BJ (cell line): ENCODE measurements at regions not wholly inside any gene's neighbourhood (a gene's known extent, or its start where the extent isn't known, plus 50 kb on each side); places are given as distances from the start of the nearest gene placed in this dataset.

Source experiments
- CTCF ChIA-PET: fragments of 350-600 bp; formaldehyde crosslinking; extraction: SDS; loops from one replicate; lab custom pipeline; 2021; ENCODE audit warnings: antibody characterized with exemption, inconsistent platforms; lab: Yijun Ruan, JAX
- POLR2A ChIA-PET: fragments of 300-600 bp; sonication (Branson Sonifier 250); formaldehyde crosslinking; extraction: SDS; loops from one replicate; lab custom pipeline; 2021; ENCODE audit warnings: antibody characterized with exemption; lab: Charles Lee
- DNase-seq: peaks from one replicate; pipeline ENCODE4 v3.0.0-alpha.2; 2011; ENCODE audit warnings: low read depth
- H3K27me3 ChIP-seq: 2 replicates; pipeline ENCODE4 v1.6.0; 2011; ENCODE audit warnings: low read length; ENCODE audit not compliant: control insufficient read depth, insufficient read depth
- H3K36me3 ChIP-seq: 2 replicates; pipeline ENCODE4 v1.5.1; 2011; ENCODE audit warnings: low read length; ENCODE audit not compliant: control insufficient read depth, insufficient read depth
- H3K4me3 ChIP-seq: 2 replicates; pipeline ENCODE4 v1.5.1; 2011; ENCODE audit warnings: low read depth, mild to moderate bottlenecking, control low read depth, low read length
- CTCF ChIP-seq: IDR thresholded peaks from 2 replicates; pipeline ENCODE4 v1.5.1; 2011; ENCODE audit warnings: low read depth, mild to moderate bottlenecking, control low read depth, inconsistent platforms, low read length, moderate library complexity; ENCODE audit not compliant: insufficient read depth

GRCh38 chr13:77480066-77480465, 55.4 kb upstream of the SCEL start:
- CTCF ChIA-PET = interaction anchor here (0.6 to 2.3 kb wide), 5 partner anchors 13 to 372 kb away, joined by 3 to 11 read pairs (median 5); no protein-coding TSS in a partner anchor
- POLR2A ChIA-PET = no interaction called here
- Histone ChIP-seq H3K27me3 (no peaks in the 10 kb centered on the region; the same call in 1 of the 2 replicates), H3K4me3 (no peak overlapping the region), H3K36me3 (no peaks in the 10 kb centered on the region)
- TF ChIP-seq CTCF = no peak
- no peak for DNase-seq

GRCh38 chr13:77479326-77479725, 56.2 kb upstream of the SCEL start:
- CTCF ChIA-PET = interaction anchor here (0.9 to 2.3 kb wide), 9 partner anchors 10 to 299 kb away, joined by 3 to 11 read pairs (median 5); no protein-coding TSS in a partner anchor
- TF ChIP-seq CTCF = no peak
- DNase-seq = no peak
- Histone ChIP-seq H3K4me3 (no peak overlapping the region), H3K36me3 (no peaks in the 10 kb centered on the region), H3K27me3 (no peaks in the 10 kb centered on the region; the same call in 1 of the 2 replicates)
- POLR2A ChIA-PET = no interaction called here

GRCh38 chr13:77477299-77477848, 58.1 kb upstream of the SCEL start:
- H3K36me3 ChIP-seq = no peaks in the 10 kb centered on the region
- CTCF ChIA-PET = interaction anchor here (0.6 to 1.9 kb wide), 15 partner anchors 12 to 1212 kb away, joined by 3 to 6 read pairs (median 4); no protein-coding TSS in a partner anchor
- POLR2A ChIA-PET = no interaction called here
- no peak overlapping the region for H3K4me3 ChIP-seq
- DNase-seq = no peak
- no peak for TF ChIP-seq CTCF
- no peaks in the 10 kb centered on the region; the same call in 1 of the 2 replicates for H3K27me3 ChIP-seq

GRCh38 chr13:77476456-77476855, 59.0 kb upstream of the SCEL start:
- no peak for TF ChIP-seq CTCF
- POLR2A ChIA-PET = no interaction called here

GRCh38 chr13:77475345-77476084, 60.0 kb upstream of the SCEL start:
- DNase-seq = no peak
- no peak for TF ChIP-seq CTCF
- CTCF ChIA-PET = interaction anchor here (0.8 kb wide), 1 partner anchor 11 kb away, joined by 3 read pairs; no protein-coding TSS in a partner anchor
- H3K27me3 ChIP-seq = no peaks in the 10 kb centered on the region; the same call in 1 of the 2 replicates
- H3K36me3 ChIP-seq = no peaks in the 10 kb centered on the region
- no peak overlapping the region for H3K4me3 ChIP-seq
- POLR2A ChIA-PET = interaction anchor here (0.7 kb wide), 1 partner anchor 33 kb away, joined by 3 read pairs; no protein-coding TSS in a partner anchor

More at GRCh38 chr13:77476456-77476855, 59.0 kb upstream of the SCEL start:
- Histone ChIP-seq H3K27me3 (no peaks in the 10 kb centered on the region; the same call in 1 of the 2 replicates), H3K4me3 (no peak overlapping the region), H3K36me3 (no peaks in the 10 kb centered on the region)
- CTCF ChIA-PET = interaction anchor here (0.6 to 1.0 kb wide), 3 partner anchors 11 to 460 kb away, joined by 3 to 5 read pairs (median 3); no protein-coding TSS in a partner anchor
- DNase-seq = no peak
